GM21515 (cell line): ENCODE measurements at regions not wholly inside any gene's neighbourhood (a gene's known extent, or its start where the extent isn't known, plus 50 kb on each side); places are given as distances from the start of the nearest gene placed in this dataset.

Source experiments
- ATAC-seq: cut with Tn5 transposase; IDR thresholded peaks from one replicate; pipeline ENCODE4 v1.9.1; 2021; ENCODE audit not compliant: unreplicated experiment

GRCh38 chr6:169902070-169902469 is 150.6 kb downstream of the ERMARD start:
- ATAC-seq, result no peak

- no peak for ATAC-seq
These were observed 148.2 kb downstream of the ERMARD start for GRCh38 chr6:169899481-169900145.

GRCh38 chr6:169898788-169899480 is 147.5 kb downstream of the ERMARD start:
- no peak for ATAC-seq

GRCh38 chr6:169897601-169898358 is 146.4 kb downstream of the ERMARD start:
- no peak for ATAC-seq

GRCh38 chr6:169896826-169897456 is 145.5 kb downstream of the ERMARD start:
- ATAC-seq, result no peak

- no peak for ATAC-seq
These were observed 144.7 kb downstream of the ERMARD start for GRCh38 chr6:169895926-169896761.

GRCh38 chr6:169895000-169895759 is 143.8 kb downstream of the ERMARD start:
- no peak for ATAC-seq

GRCh38 chr6:169894377-169894960 is 143.0 kb downstream of the ERMARD start:
- no peak for ATAC-seq

- no peak for ATAC-seq
These were observed 142.2 kb downstream of the ERMARD start for GRCh38 chr6:169893624-169894023.

- ATAC-seq, result no peak
These were observed 140.4 kb downstream of the ERMARD start for GRCh38 chr6:169891846-169892245.

- ATAC-seq, result no peak
These were observed 140.0 kb downstream of the ERMARD start for GRCh38 chr6:169891421-169891820.

- no peak for ATAC-seq
These were observed 139.5 kb downstream of the ERMARD start for GRCh38 chr6:169890901-169891300.

GRCh38 chr6:169890049-169890448 is 138.6 kb downstream of the ERMARD start:
- no peak for ATAC-seq

GRCh38 chr6:169887529-169888140 is 136.2 kb downstream of the ERMARD start:
- ATAC-seq, result no peak

- ATAC-seq, result no peak
These were observed 135.3 kb downstream of the ERMARD start for GRCh38 chr6:169886631-169887227.

GRCh38 chr6:169885831-169886230 is 134.4 kb downstream of the ERMARD start:
- no peak for ATAC-seq

- no peak for ATAC-seq
These were observed 133.7 kb downstream of the ERMARD start for GRCh38 chr6:169885131-169885530.

- ATAC-seq, result no peak
These were observed 132.7 kb downstream of the ERMARD start for GRCh38 chr6:169884158-169884557.

GRCh38 chr6:169883316-169883715 is 131.9 kb downstream of the ERMARD start:
- no peak for ATAC-seq
